H9 (cell line): ENCODE measurements at regions not wholly inside any gene's neighbourhood (a gene's known extent, or its start where the extent isn't known, plus 50 kb on each side); places are given as distances from the start of the nearest gene placed in this dataset.

ENCODE experiments used
- DNase-seq: peaks from one replicate; pipeline ENCODE4 v3.0.0-alpha.2; 2017
- H2AFZ ChIP-seq: one replicate; pipeline ENCODE4 v1.6.1; 2013; ENCODE audit warnings: mild to moderate bottlenecking, low read length, control low read depth, moderate library complexity
- H2AK5ac ChIP-seq: 2 replicates; pipeline ENCODE4 v1.6.1; 2013; ENCODE audit warnings: low read length, control low read depth, mixed read lengths; ENCODE audit not compliant: insufficient read length
- H2BK120ac ChIP-seq: one replicate; pipeline ENCODE4 v1.6.1; 2013; ENCODE audit warnings: low read depth, mild to moderate bottlenecking, low read length, control low read depth, inconsistent platforms; ENCODE audit not compliant: poor library complexity, severe bottlenecking
- H2BK12ac ChIP-seq: 2 replicates; pipeline ENCODE4 v1.6.1; 2013; ENCODE audit warnings: low read length, control low read depth, mixed read lengths, low read depth; ENCODE audit not compliant: insufficient read length
- H2BK15ac ChIP-seq: 2 replicates; pipeline ENCODE4 v1.6.1; 2013; ENCODE audit warnings: low read depth, low read length, control low read depth
- H2BK20ac ChIP-seq: one replicate; pipeline ENCODE4 v1.6.1; 2013; ENCODE audit warnings: low read depth, mild to moderate bottlenecking, low read length, control low read depth, inconsistent platforms; ENCODE audit not compliant: poor library complexity, severe bottlenecking
- H2BK5ac ChIP-seq: 2 replicates; pipeline ENCODE4 v1.6.1; 2013; ENCODE audit warnings: low read length, control low read depth, mixed read lengths; ENCODE audit not compliant: insufficient read length
- H3K14ac ChIP-seq: 2 replicates; pipeline ENCODE4 v1.6.1; 2013; ENCODE audit warnings: low read length, control low read depth; ENCODE audit not compliant: insufficient read depth
- H3K18ac ChIP-seq: 2 replicates; pipeline ENCODE4 v1.6.1; 2013; ENCODE audit warnings: low read depth, mild to moderate bottlenecking, mixed read lengths, low read length, control low read depth; ENCODE audit not compliant: insufficient read length
- H3K23ac ChIP-seq: 2 replicates; pipeline ENCODE4 v1.6.1; 2013; ENCODE audit warnings: low read length, control low read depth, mixed read lengths, low read depth; ENCODE audit not compliant: insufficient read length
- H3K23me2 ChIP-seq: 2 replicates; pipeline ENCODE4 v1.6.1; 2013; ENCODE audit warnings: low read depth, mild to moderate bottlenecking, mixed read lengths, low read length, control low read depth; ENCODE audit not compliant: insufficient read length, poor library complexity, severe bottlenecking
- H3K27ac ChIP-seq: 2 replicates; pipeline ENCODE4 v1.5.1; 2013; ENCODE audit warnings: low read length, control low read depth, mixed read lengths, low read depth; ENCODE audit not compliant: insufficient read length
- H3K27me3 ChIP-seq: 2 replicates; pipeline ENCODE4 v1.6.1; 2013; ENCODE audit warnings: low read length, control low read depth, inconsistent platforms; ENCODE audit not compliant: insufficient read depth
- H3K4ac ChIP-seq: 2 replicates; pipeline ENCODE4 v1.6.1; 2013; ENCODE audit warnings: low read depth, mild to moderate bottlenecking, control low read depth, inconsistent platforms, low read length, moderate library complexity
- H3K4me1 ChIP-seq: 2 replicates; pipeline ENCODE4 v1.6.1; 2013; ENCODE audit warnings: low read length, control low read depth, inconsistent platforms; ENCODE audit not compliant: insufficient read depth
- H3K4me2 ChIP-seq: 2 replicates; pipeline ENCODE4 v1.6.1; 2013; ENCODE audit warnings: low read length, control low read depth, mixed read lengths; ENCODE audit not compliant: insufficient read length, insufficient read depth
- H3K56ac ChIP-seq: 2 replicates; pipeline ENCODE4 v1.6.1; 2013; ENCODE audit warnings: low read depth, mild to moderate bottlenecking, mixed read lengths, low read length, control low read depth; ENCODE audit not compliant: insufficient read length
- H3K79me1 ChIP-seq: 2 replicates; pipeline ENCODE4 v1.6.1; 2013; ENCODE audit warnings: low read depth, mild to moderate bottlenecking, moderate library complexity, low read length, control low read depth, inconsistent platforms; ENCODE audit not compliant: insufficient read depth, poor library complexity, severe bottlenecking
- H3K79me2 ChIP-seq: 2 replicates; pipeline ENCODE4 v1.6.1; 2013; ENCODE audit warnings: low read length, control low read depth, inconsistent platforms; ENCODE audit not compliant: insufficient read depth
- H3K9ac ChIP-seq: 2 replicates; pipeline ENCODE4 v1.6.1; 2013; ENCODE audit warnings: low read length, control low read depth, mixed read lengths; ENCODE audit not compliant: insufficient read length; ENCODE audit errors: extremely low read depth
- H3K9me3 ChIP-seq: one replicate; pipeline ENCODE4 v1.6.1; 2013; ENCODE audit warnings: low read depth, low read length, inconsistent platforms; ENCODE audit not compliant: control insufficient read depth
- H3T11ph ChIP-seq: one replicate; pipeline ENCODE4 v1.6.1; 2013; ENCODE audit warnings: mild to moderate bottlenecking, low read length, control low read depth, inconsistent platforms
- H4K20me1 ChIP-seq: one replicate; pipeline ENCODE4 v1.6.1; 2013; ENCODE audit not compliant: control insufficient read depth, insufficient read length, insufficient read depth
- H4K5ac ChIP-seq: 2 replicates; pipeline ENCODE4 v1.6.1; 2013; ENCODE audit warnings: low read depth, mild to moderate bottlenecking, mixed read lengths, low read length, control low read depth; ENCODE audit not compliant: insufficient read length
- H4K8ac ChIP-seq: replicated peaks from 2 replicates; pipeline ENCODE4 v1.6.1; 2013; ENCODE audit warnings: low read length, control low read depth, mixed read lengths, low read depth; ENCODE audit not compliant: insufficient read length
- H4K91ac ChIP-seq: 2 replicates; pipeline ENCODE4 v1.6.1; 2013; ENCODE audit warnings: low read depth, mild to moderate bottlenecking, moderate library complexity, mixed read lengths, low read length, control low read depth; ENCODE audit not compliant: insufficient read length
- H3K27ac Mint-ChIP-seq, 3 experiments: 2 replicates in 2 of 3; 3 replicates in 1 of 3; pipeline ENCODE4 v1.8.0; 2020 to 2021; ENCODE audit warnings: mixed read lengths in 3 of 3, mild to moderate bottlenecking in 1 of 3, moderate library complexity in 1 of 3
- H3K27me3 Mint-ChIP-seq: 2 replicates; pipeline ENCODE4 v1.8.0; 2021; ENCODE audit warnings: low read depth, mild to moderate bottlenecking, moderate library complexity, mixed read lengths
- H3K36me3 Mint-ChIP-seq, 3 experiments: 2 replicates in 2 of 3; 3 replicates in 1 of 3; pipeline ENCODE4 v1.8.0; 2020 to 2021; ENCODE audit warnings: low read depth in 3 of 3, mixed read lengths in 3 of 3; ENCODE audit not compliant: insufficient read depth in 1 of 3
- H3K4me1 Mint-ChIP-seq, 2 experiments: 2 replicates each; pipeline ENCODE4 v1.8.0; 2020; ENCODE audit warnings: mixed read lengths in 2 of 2
- H3K4me3 Mint-ChIP-seq, 2 experiments: 2 replicates in 1 of 2; 3 replicates in 1 of 2; pipeline ENCODE4 v1.8.0; 2020 to 2021; ENCODE audit warnings: mild to moderate bottlenecking in 2 of 2, mixed read lengths in 2 of 2, moderate library complexity in 1 of 2
- H3K9me3 Mint-ChIP-seq, 2 experiments: 2 replicates in 1 of 2; 3 replicates in 1 of 2; pipeline ENCODE4 v1.8.0; 2020; ENCODE audit warnings: mild to moderate bottlenecking in 2 of 2, mixed read lengths in 2 of 2, moderate library complexity in 1 of 2
- WGBS: extraction: QIAGEN DNeasy Blood & Tissue Kit; methylation state at CpG from one replicate; pipeline ENCODE4 v1.1.7; 2013; ENCODE audit warnings: missing lambda C conversion rate, low lambda C conversion rate, mixed read lengths; ENCODE audit not compliant: insufficient read length; ENCODE audit errors: extremely low coverage; 5-methylcytosine and 5-hydroxymethylcytosine counted together
- TF ChIP-seq, protein P1 (sequence below): fragments of 200-600 bp; sonication (generic); conservative IDR thresholded peaks from 3 replicates; pipeline ENCODE4 v1.8.0; 2021; ENCODE audit warnings: antibody characterized with exemption, mild to moderate bottlenecking

DNA sequence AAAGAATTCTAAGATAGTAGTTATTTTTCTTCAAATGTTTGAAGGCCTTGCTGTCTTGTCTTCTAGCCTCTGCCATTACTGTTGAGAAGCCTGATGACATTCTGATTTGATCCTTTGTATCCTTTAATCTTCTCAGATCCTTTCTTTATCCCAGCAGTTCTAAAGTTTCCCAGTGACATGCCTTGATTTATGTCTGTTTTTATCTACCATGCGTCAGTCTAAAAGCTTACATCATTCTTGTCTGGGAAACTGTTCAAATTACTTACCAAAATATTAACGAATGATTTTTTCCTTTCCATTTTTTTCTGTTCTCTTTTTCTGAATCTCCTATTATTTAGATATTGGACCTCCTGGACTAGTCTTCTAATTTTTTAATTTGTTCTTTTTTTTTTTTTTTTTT is 78.3 kb upstream of the HELT start:
- Histone ChIP-seq H4K8ac (no peak overlapping the region), H3K9me3 (no peaks in the 10 kb centered on the region), H3K79me2 (no peaks in the 10 kb centered on the region), H3K79me1 (no peaks in the 10 kb centered on the region), H2BK15ac (no peak overlapping the region), H3K4me2 (no peak overlapping the region), H2AK5ac (no peak overlapping the region), H3K4ac (no peak overlapping the region), H2BK12ac (no peak overlapping the region), H2AFZ (no peak overlapping the region), H3K27ac (no peak overlapping the region), H3K9ac (no peak overlapping the region), H3K56ac (no peak overlapping the region), H3K18ac (no peak overlapping the region), H3K23ac (no peak overlapping the region), H3T11ph (no peak overlapping the region), H2BK120ac (no peak overlapping the region), H2BK5ac (no peak overlapping the region), H2BK20ac (no peak overlapping the region), H3K27me3 (no peaks in the 10 kb centered on the region), H3K4me1 (no peaks in the 10 kb centered on the region), H4K91ac (no peak overlapping the region), H4K20me1 (no peaks in the 10 kb centered on the region), H3K14ac (no peak overlapping the region), H3K23me2 (no peaks in the 10 kb centered on the region), H4K5ac (no peak overlapping the region)
- DNase-seq: no peak
- H3K27me3 Mint-ChIP-seq: no peaks in the 10 kb centered on the region; the same call in 1 of the 2 replicates
- TF ChIP-seq, protein P1, sequence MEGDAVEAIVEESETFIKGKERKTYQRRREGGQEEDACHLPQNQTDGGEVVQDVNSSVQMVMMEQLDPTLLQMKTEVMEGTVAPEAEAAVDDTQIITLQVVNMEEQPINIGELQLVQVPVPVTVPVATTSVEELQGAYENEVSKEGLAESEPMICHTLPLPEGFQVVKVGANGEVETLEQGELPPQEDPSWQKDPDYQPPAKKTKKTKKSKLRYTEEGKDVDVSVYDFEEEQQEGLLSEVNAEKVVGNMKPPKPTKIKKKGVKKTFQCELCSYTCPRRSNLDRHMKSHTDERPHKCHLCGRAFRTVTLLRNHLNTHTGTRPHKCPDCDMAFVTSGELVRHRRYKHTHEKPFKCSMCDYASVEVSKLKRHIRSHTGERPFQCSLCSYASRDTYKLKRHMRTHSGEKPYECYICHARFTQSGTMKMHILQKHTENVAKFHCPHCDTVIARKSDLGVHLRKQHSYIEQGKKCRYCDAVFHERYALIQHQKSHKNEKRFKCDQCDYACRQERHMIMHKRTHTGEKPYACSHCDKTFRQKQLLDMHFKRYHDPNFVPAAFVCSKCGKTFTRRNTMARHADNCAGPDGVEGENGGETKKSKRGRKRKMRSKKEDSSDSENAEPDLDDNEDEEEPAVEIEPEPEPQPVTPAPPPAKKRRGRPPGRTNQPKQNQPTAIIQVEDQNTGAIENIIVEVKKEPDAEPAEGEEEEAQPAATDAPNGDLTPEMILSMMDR: no peak
- H3K4me1 Mint-ChIP-seq: peaks cover 8 to 13% of the 10 kb centered on the region in 2 experiments
- peaks cover 10 to 14% of the 10 kb centered on the region in 2 experiments for H3K9me3 Mint-ChIP-seq
- H3K27ac Mint-ChIP-seq: no peak overlapping the region
- peaks cover 2 to 8% (median 4%) of the 10 kb centered on the region in 3 experiments; a peak in 3 of 7 replicates for H3K36me3 Mint-ChIP-seq
- no peak overlapping the region for H3K4me3 Mint-ChIP-seq
- no CpG with 5 or more reads among the region's 2 CpGs for WGBS
